Mesodermal cell (in vitro differentiated cells): ENCODE measurements at regions not wholly inside any gene's neighbourhood (a gene's known extent, or its start where the extent isn't known, plus 50 kb on each side); places are given as distances from the start of the nearest gene placed in this dataset.

Experiments
- H3K27ac ChIP-seq: 2 replicates; pipeline ENCODE4 v1.7.0; 2013; ENCODE audit warnings: mild to moderate bottlenecking, low read depth, low read length, moderate library complexity; ENCODE audit not compliant: severe bottlenecking
- H3K36me3 ChIP-seq: 2 replicates; pipeline ENCODE4 v1.7.1; 2013; ENCODE audit warnings: mild to moderate bottlenecking, low read length, moderate library complexity; ENCODE audit not compliant: control insufficient read depth, insufficient read depth
- H3K4me1 ChIP-seq: one replicate; pipeline ENCODE4 v1.7.1; 2013; ENCODE audit warnings: mild to moderate bottlenecking, low read length; ENCODE audit not compliant: insufficient read depth, control insufficient read depth, poor library complexity, severe bottlenecking
- H3K4me3 ChIP-seq: 2 replicates; pipeline ENCODE4 v1.7.0; 2013; ENCODE audit warnings: low read length, control low read depth, mild to moderate bottlenecking; ENCODE audit not compliant: insufficient read depth, poor library complexity, severe bottlenecking; ENCODE audit errors: extremely low read depth
- H3K9me3 ChIP-seq: 2 replicates; pipeline ENCODE4 v1.7.1; 2013; ENCODE audit warnings: mild to moderate bottlenecking, low read length, moderate library complexity; ENCODE audit not compliant: control insufficient read depth
- WGBS, 2 experiments: methylation state at CpG; one replicate each; pipeline ENCODE4 v1.1.5; 2013; ENCODE audit warnings: missing lambda C conversion rate in 2 of 2; ENCODE audit not compliant: insufficient coverage in 2 of 2; 5-methylcytosine and 5-hydroxymethylcytosine counted together

DNA sequence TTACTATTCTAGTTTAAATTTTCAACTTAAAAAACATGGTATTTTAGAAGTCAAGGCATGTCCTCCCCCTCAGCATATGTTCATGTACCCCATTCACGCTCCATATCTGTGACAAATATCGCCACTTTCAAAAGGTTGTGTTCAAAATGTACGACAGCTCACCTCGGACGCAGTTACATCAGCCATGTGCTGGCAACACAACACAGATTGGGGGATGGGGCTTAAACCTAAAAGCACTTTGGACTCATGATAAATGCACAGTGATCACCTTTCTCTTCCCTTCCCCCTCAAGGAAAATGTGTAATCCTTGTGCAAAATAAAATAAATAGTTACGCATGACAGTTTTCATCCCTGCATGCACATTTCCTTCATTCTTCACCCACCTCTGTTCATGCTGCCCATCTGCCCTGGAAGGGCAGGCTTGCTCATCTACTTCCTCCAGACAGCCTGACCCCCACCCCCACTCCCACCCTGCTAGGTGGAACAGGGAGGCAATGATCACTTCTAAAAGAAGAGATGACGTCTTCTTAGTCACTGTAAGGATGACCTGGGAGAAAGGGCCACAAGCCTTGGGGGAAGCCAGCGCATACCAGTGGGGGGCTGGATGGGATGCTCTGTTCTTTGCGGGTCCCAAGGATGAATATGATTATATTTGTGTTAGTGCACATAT is 271.4 kb upstream of the SEMA6D start:
- H3K4me1 ChIP-seq: no peaks in the 10 kb centered on the region
- no peaks in the 10 kb centered on the region for H3K36me3 ChIP-seq
- 80 to 95% methylated on average over 2 to 7 of the region's 9 CpGs for WGBS, 2 experiments
- no peaks in the 10 kb centered on the region for H3K9me3 ChIP-seq
- no peak overlapping the region for H3K4me3 ChIP-seq
- H3K27ac ChIP-seq: no peak overlapping the region

GRCh38 chr15:47460795-47461573 is 256.3 kb upstream of the SEMA6D start:
- no peaks in the 10 kb centered on the region for H3K9me3 ChIP-seq
- WGBS, 2 experiments: 92% methylated on average over 2 of the region's 4 CpGs
- H3K4me1 ChIP-seq: no peaks in the 10 kb centered on the region
- no peaks in the 10 kb centered on the region for H3K36me3 ChIP-seq
- no peak overlapping the region for H3K27ac ChIP-seq
- H3K4me3 ChIP-seq: no peak overlapping the region

DNA sequence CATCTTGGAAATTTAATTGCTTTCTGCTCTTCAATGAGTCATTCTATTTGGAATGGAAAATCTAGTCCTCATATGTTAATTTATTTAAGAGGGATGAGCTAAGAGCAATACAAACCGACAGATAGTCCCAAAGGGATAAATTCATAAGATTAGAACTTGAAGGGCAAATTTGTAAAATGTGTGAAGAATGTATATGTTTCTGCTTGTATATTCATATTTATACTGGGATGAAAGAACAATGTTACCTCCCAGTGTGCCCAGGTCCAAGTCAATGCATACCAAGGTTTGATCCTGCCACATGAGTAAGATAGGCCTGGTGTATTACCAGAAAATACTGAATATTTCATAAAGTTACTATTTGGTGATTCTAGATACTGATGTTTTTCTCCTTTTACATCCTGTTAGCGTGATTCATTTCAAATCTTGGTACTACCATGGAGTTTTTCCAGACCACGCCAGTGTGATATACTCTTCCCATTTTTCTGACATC is 255.6 kb upstream of the SEMA6D start:
- 89% methylated on average over 1 of the region's 3 CpGs; no CpG with 5 or more reads in 1 of the 2 experiments for WGBS, 2 experiments
- H3K4me3 ChIP-seq: no peak overlapping the region

GRCh38 chr15:47466357-47466756 is 250.9 kb upstream of the SEMA6D start:
- H3K27ac ChIP-seq: no peak overlapping the region
- no peaks in the 10 kb centered on the region for H3K9me3 ChIP-seq
- H3K36me3 ChIP-seq: no peaks in the 10 kb centered on the region
- no peak overlapping the region for H3K4me3 ChIP-seq
- no peaks in the 10 kb centered on the region for H3K4me1 ChIP-seq
- no CpG with 5 or more reads among the region's 1 CpG for WGBS, 2 experiments

More for the DNA sequence above, 255.6 kb upstream of the SEMA6D start:
- Histone ChIP-seq H3K36me3 (no peaks in the 10 kb centered on the region), H3K9me3 (no peaks in the 10 kb centered on the region), H3K27ac (no peak overlapping the region), H3K4me1 (no peaks in the 10 kb centered on the region)

- no peaks in the 10 kb centered on the region for H3K9me3 ChIP-seq
- no peaks in the 10 kb centered on the region for H3K4me1 ChIP-seq
- WGBS, 2 experiments: 89 to 91% methylated on average over 3 to 4 of the region's 4 CpGs
- no peaks in the 10 kb centered on the region for H3K36me3 ChIP-seq
- no peak overlapping the region for H3K27ac ChIP-seq
- H3K4me3 ChIP-seq: no peak overlapping the region
Observed at GRCh38 chr15:47470983-47471382, 246.3 kb upstream of the SEMA6D start.

GRCh38 chr15:47473106-47473725 is 244.1 kb upstream of the SEMA6D start:
- Histone ChIP-seq H3K9me3 (no peaks in the 10 kb centered on the region), H3K36me3 (no peaks in the 10 kb centered on the region), H3K27ac (no peak overlapping the region), H3K4me3 (no peak overlapping the region), H3K4me1 (no peaks in the 10 kb centered on the region)
- WGBS, 2 experiments: 95% methylated on average over 4 of the region's 6 CpGs; no CpG with 5 or more reads in 1 of the 2 experiments

DNA sequence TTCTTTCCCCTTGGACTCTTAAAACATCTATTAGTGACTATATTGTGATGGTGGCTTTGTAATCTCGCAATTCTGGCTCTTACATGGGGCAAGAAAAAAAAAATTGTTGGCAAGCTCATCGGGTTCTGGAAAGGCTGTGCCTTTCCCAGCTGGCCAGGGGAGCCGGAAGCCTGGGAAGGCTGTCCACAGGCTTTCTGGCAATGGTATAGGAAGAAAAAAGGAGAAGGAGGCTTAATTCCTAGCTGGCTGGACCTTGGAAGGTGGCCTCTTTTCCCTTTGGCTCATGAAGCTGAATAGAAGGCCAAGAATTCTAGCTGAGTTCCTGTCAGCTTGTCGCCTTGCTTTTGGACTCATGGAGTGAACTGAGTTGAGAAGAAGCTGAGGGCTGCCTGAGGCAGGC is 243.5 kb upstream of the SEMA6D start:
- Histone ChIP-seq H3K4me1 (no peaks in the 10 kb centered on the region), H3K36me3 (no peaks in the 10 kb centered on the region), H3K27ac (no peak overlapping the region), H3K9me3 (no peaks in the 10 kb centered on the region), H3K4me3 (no peak overlapping the region)
- 84% methylated on average over 3 of the region's 4 CpGs for WGBS, 2 experiments

GRCh38 chr15:47475336-47475735 is 242.0 kb upstream of the SEMA6D start:
- no CpG with 5 or more reads among the region's 2 CpGs for WGBS, 2 experiments
- Histone ChIP-seq H3K27ac (no peak overlapping the region), H3K9me3 (no peaks in the 10 kb centered on the region)

GRCh38 chr15:47477341-47477740 is 240.0 kb upstream of the SEMA6D start:
- Histone ChIP-seq H3K4me1 (no peaks in the 10 kb centered on the region), H3K27ac (no peak overlapping the region), H3K36me3 (no peaks in the 10 kb centered on the region), H3K9me3 (no peaks in the 10 kb centered on the region), H3K4me3 (no peak overlapping the region)

More at GRCh38 chr15:47475336-47475735, 242.0 kb upstream of the SEMA6D start:
- no peaks in the 10 kb centered on the region for H3K4me1 ChIP-seq
- H3K36me3 ChIP-seq: no peaks in the 10 kb centered on the region
- H3K4me3 ChIP-seq: no peak overlapping the region

GRCh38 chr15:47484059-47484458 is 233.2 kb upstream of the SEMA6D start:
- Histone ChIP-seq H3K36me3 (no peaks in the 10 kb centered on the region), H3K27ac (no peak overlapping the region), H3K9me3 (no peaks in the 10 kb centered on the region), H3K4me3 (no peak overlapping the region), H3K4me1 (no peaks in the 10 kb centered on the region)
- 92 to 100% methylated on average over 1 to 2 of the region's 3 CpGs for whole genome bisulfite sequencing, 2 experiments
